GM12891 (cell line): ENCODE measurements at regions not wholly inside any gene's neighbourhood (a gene's known extent, or its start where the extent isn't known, plus 50 kb on each side); places are given as distances from the start of the nearest gene placed in this dataset.
A peak's percentile ranks its signal among the peaks of the same experiment; 100 is the strongest.

Experiments
- DNase-seq: peaks from one replicate; pipeline ENCODE4 v3.0.0; 2011; ENCODE audit warnings: low spot score; ENCODE audit not compliant: insufficient read length
- FAIRE-seq: peaks from 2 replicates; lab custom pipeline; 2011; peaks lifted over from hg19 to GRCh38; lab: Jason Lieb, UNC
- PAX5 ChIP-seq: IDR thresholded peaks from 2 replicates; pipeline ENCODE4 v1.6.1; 2011; ENCODE audit warnings: low read length, moderate library complexity, mild to moderate bottlenecking; ENCODE audit not compliant: insufficient read depth, severe bottlenecking
- POLR2A ChIP-seq: IDR thresholded peaks from 2 replicates; pipeline ENCODE4 v1.6.1; 2011; ENCODE audit warnings: low read depth, low read length, control low read depth
- POLR2AphosphoS5 ChIP-seq: IDR thresholded peaks from 2 replicates; pipeline ENCODE4 v1.6.1; 2011; ENCODE audit warnings: low read depth, low read length, control low read depth
- POU2F2 ChIP-seq: IDR thresholded peaks from 2 replicates; pipeline ENCODE4 v1.6.1; 2011; ENCODE audit warnings: low read depth, mild to moderate bottlenecking, control low read depth, low read length, moderate library complexity
- SPI1 ChIP-seq: IDR thresholded peaks from 2 replicates; pipeline ENCODE4 v1.6.1; 2011; ENCODE audit warnings: low read depth, low read length, control low read depth
- TAF1 ChIP-seq: IDR thresholded peaks from 2 replicates; pipeline ENCODE4 v1.6.1; 2011; ENCODE audit warnings: low read depth, low read length, control low read depth

GRCh38 chr2:4673025-4673489 lies 969.7 kb downstream of the DCDC2C start:
- TF ChIP-seq POLR2AphosphoS5 (no peak), TAF1 (no peak), SPI1 (no peak), POLR2A (no peak), PAX5 (no peak), POU2F2 (no peak)
- no peak for FAIRE-seq
- DNase-seq: no peak

GRCh38 chr2:4674007-4674406 lies 970.6 kb downstream of the DCDC2C start:
- DNase-seq (no peak), FAIRE-seq (no peak)
- TF ChIP-seq POLR2A (no peak), PAX5 (no peak), POU2F2 (no peak), TAF1 (no peak), SPI1 (no peak), POLR2AphosphoS5 (no peak)

- DNase-seq: no peak
- FAIRE-seq: no peak
- TF ChIP-seq POU2F2: no peak
- no peak for TF ChIP-seq PAX5
- no peak for TF ChIP-seq POLR2AphosphoS5
- TF ChIP-seq TAF1: no peak
- no peak for TF ChIP-seq POLR2A
- no peak for TF ChIP-seq SPI1
These were observed 971.9 kb downstream of the DCDC2C start for GRCh38 chr2:4675295-4675694.

GRCh38 chr2:4678927-4679326 lies 975.6 kb downstream of the DCDC2C start:
- FAIRE-seq (no peak), DNase-seq (no peak)
- TF ChIP-seq POU2F2: no peak
- no peak for TF ChIP-seq PAX5
- TF ChIP-seq SPI1: no peak
- no peak for TF ChIP-seq POLR2A
- no peak for TF ChIP-seq POLR2AphosphoS5
- TF ChIP-seq TAF1: no peak

GRCh38 chr2:4679391-4679790 lies 976.0 kb downstream of the DCDC2C start:
- DNase-seq (no peak), FAIRE-seq (peak; percentile 52)
- no peak for TF ChIP-seq PAX5
- no peak for TF ChIP-seq POU2F2
- no peak for TF ChIP-seq POLR2AphosphoS5
- no peak for TF ChIP-seq POLR2A
- TF ChIP-seq SPI1: no peak
- TF ChIP-seq TAF1: no peak

GRCh38 chr2:4684921-4685320 lies 981.5 kb downstream of the DCDC2C start:
- FAIRE-seq: no peak
- DNase-seq: no peak
- TF ChIP-seq SPI1: no peak
- TF ChIP-seq POU2F2: no peak
- no peak for TF ChIP-seq PAX5
- TF ChIP-seq TAF1: no peak
- no peak for TF ChIP-seq POLR2A
- TF ChIP-seq POLR2AphosphoS5: no peak

- no peak for DNase-seq
- FAIRE-seq: no peak
- TF ChIP-seq POU2F2 (no peak), POLR2AphosphoS5 (no peak), POLR2A (no peak)
These were observed 987.5 kb downstream of the DCDC2C start for GRCh38 chr2:4690913-4691312.

GRCh38 chr2:4693266-4693665 lies 989.9 kb downstream of the DCDC2C start:
- FAIRE-seq: no peak
- no peak for TF ChIP-seq POLR2A
- TF ChIP-seq POLR2AphosphoS5: no peak
- TF ChIP-seq POU2F2: no peak

GRCh38 chr2:4695281-4695861 lies 992.0 kb downstream of the DCDC2C start:
- TF ChIP-seq POLR2AphosphoS5: no peak
- TF ChIP-seq SPI1: no peak
- TF ChIP-seq TAF1: no peak
- no peak for TF ChIP-seq PAX5
- TF ChIP-seq POLR2A: no peak
- TF ChIP-seq POU2F2: no peak
- FAIRE-seq: no peak

More at GRCh38 chr2:4693266-4693665, 989.9 kb downstream of the DCDC2C start:
- no peak for DNase-seq

GRCh38 chr2:4715065-4715464 lies 977.1 kb upstream of the SOX11 start:
- TF ChIP-seq SPI1 (no peak), PAX5 (no peak), TAF1 (no peak), POU2F2 (no peak), POLR2A (no peak), POLR2AphosphoS5 (no peak)
- FAIRE-seq: no peak
- DNase-seq: no peak

More at GRCh38 chr2:4695281-4695861, 992.0 kb downstream of the DCDC2C start:
- no peak for DNase-seq
